ENCODE measurements at regions not wholly inside any gene's neighbourhood (a gene's known extent, or its start where the extent isn't known, plus 50 kb on each side); places are given as distances from the start of the nearest gene placed in this dataset.

- no peak overlapping the region for H3K4me3 ChIP-seq (replicated peaks in 1 of 3; ENCODE audit: insufficient read depth in 1 of 3, low read depth in 1 of 3, low read length in 3 of 3)
- dilution Hi-C loops (cut with MboI; ENCODE audit: extremely low pct_ligation_motif_present, low sequenced_read_pairs) (no loop called here), intact Hi-C loops (cut with micrococcal nuclease) (no loop called here)
- POLR2A ChIA-PET, result no interaction called here
- FAIRE-seq, result no peak
- no peaks in the 10 kb centered on the region for H3K36me3 ChIP-seq (ENCODE audit: control insufficient read depth in 2 of 2, extremely low read depth in 1 of 2, insufficient read depth in 2 of 2, low read length in 2 of 2)
- no peak for DNase-seq (ENCODE audit: low read depth, low spot score)
- no peak overlapping the region for H3K9ac ChIP-seq (replicated peaks; ENCODE audit: extremely low read depth, insufficient read depth, low read length)
- CTCF ChIA-PET, result no interaction called here
- no peak overlapping the region for H3K27ac ChIP-seq (ENCODE audit: insufficient read depth, low read depth, low read length)
- no peaks in the 10 kb centered on the region for H3K9me3 ChIP-seq (replicated peaks; ENCODE audit: control insufficient read depth, insufficient read depth, low read length)
- no TSS peak for BruUV-seq (replicated peaks)
- H3K9me1 ChIP-seq (replicated peaks; ENCODE audit: control insufficient read depth, extremely low read depth, insufficient read depth, low read length), result no peaks in the 10 kb centered on the region
- H3K4me1 ChIP-seq (ENCODE audit: control insufficient read depth, extremely low read depth, insufficient read depth, low read length), result no peaks in the 10 kb centered on the region
- H2AFZ ChIP-seq (ENCODE audit: low read depth, low read length), result no peak overlapping the region
- no peaks in the 10 kb centered on the region for H3K27me3 ChIP-seq (ENCODE audit: control insufficient read depth in 2 of 2, insufficient read depth in 2 of 2, low read length in 2 of 2)
- H3K79me2 ChIP-seq (ENCODE audit: control insufficient read depth, insufficient read depth, low read length), result no peaks in the 10 kb centered on the region
- TF ChIP-seq MYC (IDR thresholded peaks at IDR 0.05; ENCODE audit: low read depth, low read length) (no peak), GATA2 (IDR thresholded peaks at IDR 0.05; ENCODE audit: insufficient read depth, insufficient read length, low read depth, low read length) (no peak), EZH2 (IDR thresholded peaks at IDR 0.05; ENCODE audit: borderline replicate concordance, low read depth, low read length, severe bottlenecking) (no peak), POLR2AphosphoS5 (IDR thresholded peaks at IDR 0.05; ENCODE audit: insufficient read depth, low read depth, low read length) (no peak), MAX (IDR thresholded peaks at IDR 0.05; ENCODE audit: insufficient read depth, insufficient read length) (no peak), POLR2A (IDR thresholded peaks at IDR 0.05; ENCODE audit: low read depth, low read length) (no peak), JUN (IDR thresholded peaks at IDR 0.05; ENCODE audit: borderline replicate concordance, insufficient read depth, insufficient read length, low read depth) (no peak), FOS (IDR thresholded peaks at IDR 0.05; ENCODE audit: borderline replicate concordance, insufficient read depth, low read length) (no peak), CTCF (IDR thresholded peaks at IDR 0.05; ENCODE audit: extremely low read depth in 1 of 2, insufficient read depth in 1 of 2, low read depth in 1 of 2, low read length in 2 of 2) (no peak)
- H4K20me1 ChIP-seq (replicated peaks; ENCODE audit: control insufficient read depth, extremely low read depth, insufficient read depth, low read length), result no peaks in the 10 kb centered on the region
- no peak overlapping the region for H3K4me2 ChIP-seq (ENCODE audit: insufficient read depth, low read length)
Measured at GRCh38 chr13:65416784-65417183, 1813.4 kb downstream of the PCDH9 start.

All from endothelial cell of umbilical vein (primary cell).